Colonic mucosa (tissue), 4 donors: ENCODE measurements at regions not wholly inside any gene's neighbourhood (a gene's known extent, or its start where the extent isn't known, plus 50 kb on each side); places are given as distances from the start of the nearest gene placed in this dataset.

Experiments used
- DNase-seq: peaks from one replicate; pipeline ENCODE4 v3.0.0-alpha.2; 2020
- H3K27ac ChIP-seq: fragments of 200-600 bp; one replicate; pipeline ENCODE4 v1.8.0; 2021
- H3K27me3 ChIP-seq: fragments of 200-600 bp; one replicate; pipeline ENCODE4 v1.8.0; 2021
- H3K36me3 ChIP-seq: fragments of 200-600 bp; one replicate; pipeline ENCODE4 v1.8.0; 2021
- H3K4me1 ChIP-seq: fragments of 200-600 bp; one replicate; pipeline ENCODE4 v1.8.0; 2021; ENCODE audit warnings: mild to moderate bottlenecking
- H3K4me3 ChIP-seq: fragments of 200-600 bp; one replicate; pipeline ENCODE4 v1.8.0; 2021
- H3K9ac ChIP-seq, 2 donors: one replicate each; pipeline ENCODE4 v1.7.0; 2013; ENCODE audit warnings: control low read depth in 2 of 2, low read depth in 2 of 2, low read length in 2 of 2
- H3K9me3 ChIP-seq: fragments of 200-600 bp; one replicate; pipeline ENCODE4 v1.8.0; 2021
- CTCF ChIP-seq: fragments of 200-600 bp; IDR thresholded peaks from one replicate; pipeline ENCODE4 v1.8.0; 2022; ENCODE audit warnings: antibody characterized with exemption, mild to moderate bottlenecking
- intact Hi-C: fragments of 100-400 bp; cut with DNase I; formaldehyde crosslinking; loops from one replicate; pipeline ENCODE4 v1.14.1; 2022
- donor health status: healthy.
- donor health status: DM: no; HTN: no; CAD: no.
- donor health status: DM: no; HTN: no; CAD: no.

GRCh38 chr1:209157546-209158249 lies 425.8 kb upstream of the CAMK1G start:
- no peak overlapping the region for H3K9ac ChIP-seq
- H3K36me3 ChIP-seq: no peaks in the 10 kb centered on the region
- no peak overlapping the region for H3K27ac ChIP-seq
- DNase-seq: no peak
- H3K4me3 ChIP-seq: no peak overlapping the region
- no peak for TF ChIP-seq CTCF
- H3K9me3 ChIP-seq: no peaks in the 10 kb centered on the region
- H3K27me3 ChIP-seq: no peaks in the 10 kb centered on the region
- no peaks in the 10 kb centered on the region for H3K4me1 ChIP-seq
- intact Hi-C loops: no loop called here

DNA sequence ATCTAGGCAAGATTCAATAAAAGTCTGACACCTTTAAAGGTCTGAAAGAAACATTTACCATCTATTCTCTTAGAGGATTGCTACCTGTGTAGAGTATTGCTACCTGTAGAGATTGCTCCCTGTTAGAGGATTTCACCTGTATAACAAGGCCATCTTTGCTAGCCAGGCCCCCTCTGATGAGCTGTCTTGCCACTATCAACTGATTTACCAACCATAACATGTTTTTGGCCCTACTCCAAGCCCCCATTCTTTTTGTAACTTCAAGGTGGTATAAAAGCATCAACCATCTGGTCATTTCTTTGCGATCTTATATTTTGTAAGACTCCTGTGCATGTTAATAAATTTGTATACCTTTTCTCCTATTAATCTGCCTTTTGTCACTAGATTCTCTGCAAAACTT lies 424.7 kb upstream of the CAMK1G start:
- Histone ChIP-seq H3K27me3 (no peaks in the 10 kb centered on the region), H3K36me3 (no peaks in the 10 kb centered on the region), H3K4me1 (no peaks in the 10 kb centered on the region), H3K9ac (no peak overlapping the region), H3K4me3 (no peak overlapping the region), H3K9me3 (no peaks in the 10 kb centered on the region), H3K27ac (no peak overlapping the region)
- no peak for TF ChIP-seq CTCF
- no peak for DNase-seq
- intact Hi-C loops: no loop called here

- intact Hi-C loops: no loop called here
- no peak overlapping the region for H3K4me3 ChIP-seq
- H3K4me1 ChIP-seq: no peaks in the 10 kb centered on the region
- no peaks in the 10 kb centered on the region for H3K9me3 ChIP-seq
- no peak for TF ChIP-seq CTCF
- DNase-seq: no peak
- no peaks in the 10 kb centered on the region for H3K36me3 ChIP-seq
- H3K9ac ChIP-seq: no peak overlapping the region
- H3K27ac ChIP-seq: no peak overlapping the region
- H3K27me3 ChIP-seq: no peaks in the 10 kb centered on the region
Measured at GRCh38 chr1:209160230-209160629, 423.3 kb upstream of the CAMK1G start.

DNA sequence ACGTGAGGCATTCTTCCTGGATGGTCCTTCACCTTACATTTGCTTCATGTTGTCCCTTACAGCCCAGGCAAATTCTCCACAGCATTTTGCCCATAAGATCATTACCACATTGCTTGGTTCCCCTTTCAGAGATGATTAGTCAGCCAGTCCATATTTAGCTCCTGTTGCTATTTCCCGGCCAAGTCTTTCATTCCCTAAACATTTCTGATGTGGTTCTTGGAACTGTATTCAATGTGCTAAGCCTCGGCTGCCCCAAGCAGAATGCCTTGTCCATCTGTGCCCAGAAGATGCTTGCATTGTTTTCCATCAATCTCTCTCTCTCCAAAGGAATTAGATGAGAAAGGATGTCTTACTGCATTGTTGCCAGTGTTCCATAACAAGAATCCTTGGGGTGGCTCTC lies 420.9 kb upstream of the CAMK1G start:
- Histone ChIP-seq H3K4me3 (no peak overlapping the region), H3K9ac (no peak overlapping the region), H3K27ac (no peak overlapping the region), H3K27me3 (no peaks in the 10 kb centered on the region), H3K36me3 (no peaks in the 10 kb centered on the region), H3K4me1 (no peaks in the 10 kb centered on the region), H3K9me3 (no peaks in the 10 kb centered on the region)
- intact Hi-C loops: no loop called here
- DNase-seq: no peak
- no peak for TF ChIP-seq CTCF

GRCh38 chr1:209168204-209168603 lies 415.3 kb upstream of the CAMK1G start:
- TF ChIP-seq CTCF: no peak
- intact Hi-C loops: no loop called here
- no peaks in the 10 kb centered on the region for H3K36me3 ChIP-seq
- H3K9me3 ChIP-seq: no peaks in the 10 kb centered on the region
- H3K27ac ChIP-seq: no peak overlapping the region
- H3K4me3 ChIP-seq: no peak overlapping the region
- no peak overlapping the region for H3K9ac ChIP-seq
- no peaks in the 10 kb centered on the region for H3K4me1 ChIP-seq
- H3K27me3 ChIP-seq: no peaks in the 10 kb centered on the region
- DNase-seq: no peak
